Ascending aorta (tissue), 2 donors: ENCODE measurements at regions not wholly inside any gene's neighbourhood (a gene's known extent, or its start where the extent isn't known, plus 50 kb on each side); places are given as distances from the start of the nearest gene placed in this dataset.

ENCODE experiments used
- DNase-seq, 2 donors: peaks; one replicate each; pipeline ENCODE4 v3.0.0-alpha.2; 2019; ENCODE audit warnings: low spot score in 2 of 2
- H3K27ac ChIP-seq, 2 donors: fragments of 200-600 bp; sonication (generic); one replicate each; pipeline ENCODE4 v1.5.1; 2016 to 2017; ENCODE audit warnings: mild to moderate bottlenecking in 1 of 2
- H3K27me3 ChIP-seq: fragments of 200-600 bp; sonication (generic); one replicate; pipeline ENCODE4 v1.5.1; 2017
- H3K36me3 ChIP-seq, 2 donors: fragments of 200-600 bp; sonication (generic); one replicate each; pipeline ENCODE4 v1.5.1; 2016
- H3K4me1 ChIP-seq, 2 donors: fragments of 200-600 bp; sonication (generic); one replicate each; pipeline ENCODE4 v1.5.1; 2016 to 2017; ENCODE audit warnings: mild to moderate bottlenecking in 1 of 2
- H3K4me3 ChIP-seq, 2 donors: fragments of 200-600 bp; sonication (generic); one replicate each; pipeline ENCODE4 v1.5.1; 2016 to 2017; ENCODE audit warnings: mild to moderate bottlenecking in 1 of 2
- H3K9me3 ChIP-seq, 2 donors: fragments of 200-600 bp; sonication (generic); one replicate each; pipeline ENCODE4 v1.5.1; 2016
- CTCF ChIP-seq, 3 experiments: fragments of 200-600 bp in 2 of 3; fragments of 450-650 bp in 1 of 3; sonication (generic) in 2 of 3; IDR thresholded peaks; one replicate each; pipeline ENCODE4 v1.5.1; 2016 to 2019; ENCODE audit warnings: antibody characterized with exemption in 3 of 3, mild to moderate bottlenecking in 1 of 3, moderate library complexity in 1 of 3
- intact Hi-C: fragments of 100-400 bp; cut with DNase I; formaldehyde crosslinking; loops from one replicate; pipeline ENCODE4 v1.15.1; 2023

- H3K9me3 ChIP-seq: no peaks in the 10 kb centered on the region
- H3K4me1 ChIP-seq: no peaks in the 10 kb centered on the region
- no peak for DNase-seq
- no peak for TF ChIP-seq CTCF (IDR thresholded peaks at IDR 0.05)
- intact Hi-C loops: no loop called here
- H3K36me3 ChIP-seq: no peaks in the 10 kb centered on the region
- H3K4me3 ChIP-seq: no peak overlapping the region
- H3K27ac ChIP-seq: no peak overlapping the region
- H3K27me3 ChIP-seq: peaks cover 4% of the 10 kb centered on the region
Measured at GRCh38 chr7:155388561-155388960, 69.4 kb upstream of the EN2 start.

- H3K27me3 ChIP-seq: no peaks in the 10 kb centered on the region
- no peak for DNase-seq
- intact Hi-C loops: no loop called here
Measured at GRCh38 chr7:155391414-155391813, 66.5 kb upstream of the EN2 start.

GRCh38 chr7:155392726-155393570 lies 65.0 kb upstream of the EN2 start:
- no peak for DNase-seq
- intact Hi-C loops: no loop called here
- Histone ChIP-seq H3K27ac (no peak overlapping the region), H3K9me3 (no peaks in the 10 kb centered on the region), H3K4me3 (no peak overlapping the region), H3K27me3 (no peaks in the 10 kb centered on the region), H3K4me1 (no peaks in the 10 kb centered on the region), H3K36me3 (no peaks in the 10 kb centered on the region)
- no peak for TF ChIP-seq CTCF (IDR thresholded peaks at IDR 0.05)

More at GRCh38 chr7:155391414-155391813, 66.5 kb upstream of the EN2 start:
- Histone ChIP-seq H3K36me3 (no peaks in the 10 kb centered on the region), H3K27ac (no peak overlapping the region), H3K4me1 (no peaks in the 10 kb centered on the region), H3K4me3 (no peak overlapping the region), H3K9me3 (no peaks in the 10 kb centered on the region)
- no peak for TF ChIP-seq CTCF (IDR thresholded peaks at IDR 0.05)

GRCh38 chr7:155394413-155394812 lies 63.5 kb upstream of the EN2 start:
- DNase-seq: no peak
- Histone ChIP-seq H3K4me1 (no peaks in the 10 kb centered on the region), H3K27ac (no peak overlapping the region), H3K27me3 (no peaks in the 10 kb centered on the region), H3K36me3 (no peaks in the 10 kb centered on the region), H3K4me3 (no peak overlapping the region), H3K9me3 (no peaks in the 10 kb centered on the region)
- intact Hi-C loops: no loop called here
- no peak for TF ChIP-seq CTCF (IDR thresholded peaks at IDR 0.05)

- Histone ChIP-seq H3K27ac (no peak overlapping the region), H3K9me3 (no peaks in the 10 kb centered on the region), H3K27me3 (no peaks in the 10 kb centered on the region), H3K36me3 (no peaks in the 10 kb centered on the region), H3K4me3 (no peak overlapping the region), H3K4me1 (no peaks in the 10 kb centered on the region)
- no peak for DNase-seq
- TF ChIP-seq CTCF (IDR thresholded peaks at IDR 0.05): no peak
- intact Hi-C loops: no loop called here
Measured at GRCh38 chr7:155395176-155395797, 62.6 kb upstream of the EN2 start.
